ENCODE measurements at regions not wholly inside any gene's neighbourhood (a gene's known extent, or its start where the extent isn't known, plus 50 kb on each side); places are given as distances from the start of the nearest gene placed in this dataset.

- no peaks in the 10 kb centered on the region for H3K36me3 ChIP-seq (ENCODE audit: insufficient read depth, low read length)
- no peak overlapping the region for H2AFZ ChIP-seq (ENCODE audit: low read depth, low read length)
- H3K27me3 ChIP-seq (ENCODE audit: insufficient read depth, low read length) = no peaks in the 10 kb centered on the region
- H3K9me3 ChIP-seq (ENCODE audit: low read length) = no peaks in the 10 kb centered on the region
- no peaks in the 10 kb centered on the region for H3K4me1 ChIP-seq (ENCODE audit: insufficient read depth, low read length)
- no peak overlapping the region for H3K4me3 ChIP-seq (ENCODE audit: low read length)
These were observed 281.7 kb upstream of the IRX2 start for GRCh38 chr5:3033033-3033755.

GRCh38 chr5:3032513-3032912, 281.0 kb upstream of the IRX2 start:
- Histone ChIP-seq H3K36me3 (ENCODE audit: insufficient read depth, low read length) (no peaks in the 10 kb centered on the region), H3K27me3 (ENCODE audit: insufficient read depth, low read length) (no peaks in the 10 kb centered on the region), H2AFZ (ENCODE audit: low read depth, low read length) (no peak overlapping the region), H3K9me3 (ENCODE audit: low read length) (no peaks in the 10 kb centered on the region), H3K4me1 (ENCODE audit: insufficient read depth, low read length) (no peaks in the 10 kb centered on the region), H3K4me3 (ENCODE audit: low read length) (no peak overlapping the region)

GRCh38 chr5:3031733-3032378, 280.4 kb upstream of the IRX2 start:
- H3K27me3 ChIP-seq (ENCODE audit: insufficient read depth, low read length) = no peaks in the 10 kb centered on the region
- H3K9me3 ChIP-seq (ENCODE audit: low read length) = no peaks in the 10 kb centered on the region
- no peak overlapping the region for H3K4me3 ChIP-seq (ENCODE audit: low read length)
- no peak overlapping the region for H2AFZ ChIP-seq (ENCODE audit: low read depth, low read length)
- no peaks in the 10 kb centered on the region for H3K4me1 ChIP-seq (ENCODE audit: insufficient read depth, low read length)
- no peaks in the 10 kb centered on the region for H3K36me3 ChIP-seq (ENCODE audit: insufficient read depth, low read length)

GRCh38 chr5:3030511-3031165, 279.2 kb upstream of the IRX2 start:
- Histone ChIP-seq H3K4me3 (ENCODE audit: low read length) (no peak overlapping the region), H2AFZ (ENCODE audit: low read depth, low read length) (no peak overlapping the region)

GRCh38 chr5:3029396-3029795, 277.9 kb upstream of the IRX2 start:
- Histone ChIP-seq H3K4me1 (ENCODE audit: insufficient read depth, low read length) (no peaks in the 10 kb centered on the region), H3K9me3 (ENCODE audit: low read length) (no peaks in the 10 kb centered on the region), H2AFZ (ENCODE audit: low read depth, low read length) (no peak overlapping the region), H3K36me3 (ENCODE audit: insufficient read depth, low read length) (no peaks in the 10 kb centered on the region), H3K4me3 (ENCODE audit: low read length) (no peak overlapping the region), H3K27me3 (ENCODE audit: insufficient read depth, low read length) (no peaks in the 10 kb centered on the region)

More at GRCh38 chr5:3030511-3031165, 279.2 kb upstream of the IRX2 start:
- Histone ChIP-seq H3K9me3 (ENCODE audit: low read length) (no peaks in the 10 kb centered on the region), H3K27me3 (ENCODE audit: insufficient read depth, low read length) (no peaks in the 10 kb centered on the region), H3K4me1 (ENCODE audit: insufficient read depth, low read length) (no peaks in the 10 kb centered on the region), H3K36me3 (ENCODE audit: insufficient read depth, low read length) (no peaks in the 10 kb centered on the region)

- Histone ChIP-seq H3K27me3 (ENCODE audit: insufficient read depth, low read length) (no peaks in the 10 kb centered on the region), H3K9me3 (ENCODE audit: low read length) (no peaks in the 10 kb centered on the region), H2AFZ (ENCODE audit: low read depth, low read length) (no peak overlapping the region), H3K4me1 (ENCODE audit: insufficient read depth, low read length) (no peaks in the 10 kb centered on the region), H3K36me3 (ENCODE audit: insufficient read depth, low read length) (no peaks in the 10 kb centered on the region), H3K4me3 (ENCODE audit: low read length) (no peak overlapping the region)
These were observed 276.6 kb upstream of the IRX2 start for GRCh38 chr5:3027866-3028635.

GRCh38 chr5:3027185-3027865, 275.8 kb upstream of the IRX2 start:
- no peaks in the 10 kb centered on the region for H3K9me3 ChIP-seq (ENCODE audit: low read length)

GRCh38 chr5:3026651-3027050, 275.2 kb upstream of the IRX2 start:
- Histone ChIP-seq H3K9me3 (ENCODE audit: low read length) (no peaks in the 10 kb centered on the region), H3K36me3 (ENCODE audit: insufficient read depth, low read length) (no peaks in the 10 kb centered on the region), H2AFZ (ENCODE audit: low read depth, low read length) (no peak overlapping the region), H3K4me3 (ENCODE audit: low read length) (no peak overlapping the region), H3K4me1 (ENCODE audit: insufficient read depth, low read length) (no peaks in the 10 kb centered on the region), H3K27me3 (ENCODE audit: insufficient read depth, low read length) (no peaks in the 10 kb centered on the region)

More at GRCh38 chr5:3027185-3027865, 275.8 kb upstream of the IRX2 start:
- Histone ChIP-seq H3K27me3 (ENCODE audit: insufficient read depth, low read length) (no peaks in the 10 kb centered on the region), H3K4me3 (ENCODE audit: low read length) (no peak overlapping the region), H3K36me3 (ENCODE audit: insufficient read depth, low read length) (no peaks in the 10 kb centered on the region), H3K4me1 (ENCODE audit: insufficient read depth, low read length) (no peaks in the 10 kb centered on the region), H2AFZ (ENCODE audit: low read depth, low read length) (no peak overlapping the region)

GRCh38 chr5:3026099-3026498, 274.6 kb upstream of the IRX2 start:
- no peaks in the 10 kb centered on the region for H3K9me3 ChIP-seq (ENCODE audit: low read length)
- no peak overlapping the region for H3K4me3 ChIP-seq (ENCODE audit: low read length)
- no peaks in the 10 kb centered on the region for H3K36me3 ChIP-seq (ENCODE audit: insufficient read depth, low read length)
- no peaks in the 10 kb centered on the region for H3K4me1 ChIP-seq (ENCODE audit: insufficient read depth, low read length)
- H2AFZ ChIP-seq (ENCODE audit: low read depth, low read length) = no peak overlapping the region
- no peaks in the 10 kb centered on the region for H3K27me3 ChIP-seq (ENCODE audit: insufficient read depth, low read length)

GRCh38 chr5:3025392-3025791, 273.9 kb upstream of the IRX2 start:
- H3K27me3 ChIP-seq (ENCODE audit: insufficient read depth, low read length) = no peaks in the 10 kb centered on the region
- H3K9me3 ChIP-seq (ENCODE audit: low read length) = no peaks in the 10 kb centered on the region
- H3K4me3 ChIP-seq (ENCODE audit: low read length) = no peak overlapping the region
- H2AFZ ChIP-seq (ENCODE audit: low read depth, low read length) = no peak overlapping the region
- H3K4me1 ChIP-seq (ENCODE audit: insufficient read depth, low read length) = no peaks in the 10 kb centered on the region
- no peaks in the 10 kb centered on the region for H3K36me3 ChIP-seq (ENCODE audit: insufficient read depth, low read length)

- Histone ChIP-seq H3K4me1 (ENCODE audit: insufficient read depth, low read length) (no peaks in the 10 kb centered on the region), H3K9me3 (ENCODE audit: low read length) (no peaks in the 10 kb centered on the region), H3K36me3 (ENCODE audit: insufficient read depth, low read length) (no peaks in the 10 kb centered on the region), H3K27me3 (ENCODE audit: insufficient read depth, low read length) (no peaks in the 10 kb centered on the region), H3K4me3 (ENCODE audit: low read length) (no peak overlapping the region), H2AFZ (ENCODE audit: low read depth, low read length) (no peak overlapping the region)
These were observed 273.5 kb upstream of the IRX2 start for GRCh38 chr5:3024976-3025375.

GRCh38 chr5:3024554-3024953, 273.1 kb upstream of the IRX2 start:
- no peak overlapping the region for H2AFZ ChIP-seq (ENCODE audit: low read depth, low read length)
- no peaks in the 10 kb centered on the region for H3K9me3 ChIP-seq (ENCODE audit: low read length)
- no peak overlapping the region for H3K4me3 ChIP-seq (ENCODE audit: low read length)
- no peaks in the 10 kb centered on the region for H3K27me3 ChIP-seq (ENCODE audit: insufficient read depth, low read length)
- H3K36me3 ChIP-seq (ENCODE audit: insufficient read depth, low read length) = no peaks in the 10 kb centered on the region
- no peaks in the 10 kb centered on the region for H3K4me1 ChIP-seq (ENCODE audit: insufficient read depth, low read length)

Measured in neuron (in vitro differentiated cells).